ENCODE measurements at regions not wholly inside any gene's neighbourhood (a gene's known extent, or its start where the extent isn't known, plus 50 kb on each side); places are given as distances from the start of the nearest gene placed in this dataset.
"Not testable (repeated sequence)": the region's sequence is repeated elsewhere in the genome, so short reads cannot be mapped to it uniquely, and the experiment has no call there.

GRCh38 chr14:23735394-23735793 lies 99.2 kb downstream of the DHRS2 start:
- no peak for TF ChIP-seq CTCF (IDR thresholded peaks at IDR 0.05)
- H3K4me3 Mint-ChIP-seq: no peak overlapping the region
- ATAC-seq: no peak
- ChIA-PET POLR2A (no interaction called here), CTCF (interaction anchor here (0.7 kb wide), 1 partner anchor 10 kb away, joined by 3 read pairs; no protein-coding TSS in a partner anchor)
- no peak for DNase-seq
- H3K27me3 Mint-ChIP-seq: no peaks in the 10 kb centered on the region
- intact Hi-C loops (cut with micrococcal nuclease): no loop called here
- H3K4me1 Mint-ChIP-seq (ENCODE audit: low read depth): no peaks in the 10 kb centered on the region
- no peak overlapping the region for H3K27ac Mint-ChIP-seq
- H3K9me3 Mint-ChIP-seq: peaks cover 7% of the 10 kb centered on the region
- no peaks in the 10 kb centered on the region for H3K36me3 Mint-ChIP-seq (ENCODE audit: low read depth)

- H3K9me3 Mint-ChIP-seq; H3K27ac Mint-ChIP-seq; H3K4me1 Mint-ChIP-seq (ENCODE audit: low read depth); H3K36me3 Mint-ChIP-seq (ENCODE audit: low read depth); POLR2A ChIA-PET; DNase-seq; intact Hi-C loops (cut with micrococcal nuclease); H3K4me3 Mint-ChIP-seq; ATAC-seq: not testable (repeated sequence)
- CTCF ChIA-PET: interaction anchor here (1.6 kb wide), 1 partner anchor 166 kb away, joined by 4 read pairs; no protein-coding TSS in a partner anchor
- H3K27me3 Mint-ChIP-seq: peaks cover 14% of the 10 kb centered on the region
Observed at GRCh38 chr14:23744368-23744767, 108.2 kb downstream of the DHRS2 start.

GRCh38 chr14:23750357-23750756 lies 114.2 kb downstream of the DHRS2 start:
- POLR2A ChIA-PET: no interaction called here
- Mint-ChIP-seq H3K9me3 (no peaks in the 10 kb centered on the region), H3K27me3 (peaks cover 17% of the 10 kb centered on the region), H3K27ac (no peak overlapping the region), H3K4me1 (ENCODE audit: low read depth) (peaks cover 2% of the 10 kb centered on the region), H3K36me3 (ENCODE audit: low read depth) (no peaks in the 10 kb centered on the region), H3K4me3 (no peak overlapping the region)
- DNase-seq (no peak), ATAC-seq (no peak)
- no peak for TF ChIP-seq CTCF (IDR thresholded peaks at IDR 0.05)
- CTCF ChIA-PET: interaction anchor here (1.0 kb wide), 1 partner anchor 118 kb away, joined by 3 read pairs; no protein-coding TSS in a partner anchor
- intact Hi-C loops (cut with micrococcal nuclease): no loop called here

- no peak for DNase-seq
- intact Hi-C loops (cut with micrococcal nuclease): no loop called here
- H3K27ac Mint-ChIP-seq: no peak overlapping the region
- TF ChIP-seq CTCF (IDR thresholded peaks at IDR 0.05): no peak
- POLR2A ChIA-PET: interaction anchor here (0.7 kb wide), 1 partner anchor 161 kb away, joined by 3 read pairs; no protein-coding TSS in a partner anchor
- peaks cover 24% of the 10 kb centered on the region for H3K27me3 Mint-ChIP-seq
- H3K4me1 Mint-ChIP-seq (ENCODE audit: low read depth): no peaks in the 10 kb centered on the region
- no peak overlapping the region for H3K4me3 Mint-ChIP-seq
- no peak for ATAC-seq
- H3K36me3 Mint-ChIP-seq (ENCODE audit: low read depth): no peaks in the 10 kb centered on the region
- CTCF ChIA-PET: no interaction called here
- no peaks in the 10 kb centered on the region for H3K9me3 Mint-ChIP-seq
Observed at GRCh38 chr14:23751616-23752015, 115.5 kb downstream of the DHRS2 start.

GRCh38 chr14:23763394-23763793 lies 127.2 kb downstream of the DHRS2 start:
- TF ChIP-seq CTCF (IDR thresholded peaks at IDR 0.05): no peak
- peaks cover 16% of the 10 kb centered on the region for H3K27me3 Mint-ChIP-seq

More at GRCh38 chr14:23763394-23763793, 127.2 kb downstream of the DHRS2 start:
- Mint-ChIP-seq H3K4me1 (ENCODE audit: low read depth) (no peaks in the 10 kb centered on the region), H3K9me3 (no peaks in the 10 kb centered on the region), H3K4me3 (no peak overlapping the region), H3K36me3 (ENCODE audit: low read depth) (no peaks in the 10 kb centered on the region), H3K27ac (no peak overlapping the region)
- POLR2A ChIA-PET: no interaction called here
- intact Hi-C loops (cut with micrococcal nuclease): no loop called here
- DNase-seq (no peak), ATAC-seq (no peak)
- CTCF ChIA-PET: interaction anchor here (1.8 kb wide), 1 partner anchor 131 kb away, joined by 7 read pairs; no protein-coding TSS in a partner anchor

Measured in activated CD8-positive, alpha-beta T cell treated with anti-CD3 and anti-CD28 coated beads for 36 hours (primary cell).